Esophagus muscularis mucosa (tissue), 4 donors: ENCODE measurements at regions not wholly inside any gene's neighbourhood (a gene's known extent, or its start where the extent isn't known, plus 50 kb on each side); places are given as distances from the start of the nearest gene placed in this dataset.
A peak's percentile ranks its signal among the peaks of the same experiment; 100 is the strongest.

Source experiments
- DNase-seq: peaks from one replicate; pipeline ENCODE4 v3.0.0-alpha.2; 2017; ENCODE audit errors: extremely low spot score
- H3K27ac ChIP-seq, 4 donors: fragments of 200-600 bp; sonication (generic); replicated peaks in 1 of 4; 1 replicate in 3 of 4; 2 replicates in 1 of 4; pipeline ENCODE4 v1.5.1; 2016 to 2019; ENCODE audit warnings: mild to moderate bottlenecking in 1 of 4
- H3K27me3 ChIP-seq, 4 donors: fragments of 200-600 bp; sonication (generic); one replicate each; pipeline versions ENCODE4 v1.5.1 to v1.6.0; 2016 to 2019
- H3K36me3 ChIP-seq, 4 donors: fragments of 200-600 bp; sonication (generic); one replicate each; pipeline ENCODE4 v1.5.1; 2016 to 2019
- H3K4me1 ChIP-seq, 4 donors: fragments of 200-600 bp; sonication (generic); one replicate each; pipeline ENCODE4 v1.5.1; 2016 to 2019
- H3K4me3 ChIP-seq, 4 donors: fragments of 200-600 bp; sonication (generic); 1 replicate in 2 of 4; 2 replicates in 2 of 4; pipeline ENCODE4 v1.5.1; 2016 to 2019; ENCODE audit warnings: mild to moderate bottlenecking in 4 of 4, moderate library complexity in 1 of 4
- H3K9me3 ChIP-seq, 4 donors: fragments of 200-600 bp; sonication (generic); 1 replicate in 3 of 4; 2 replicates in 1 of 4; pipeline ENCODE4 v1.5.1; 2016 to 2019
- CTCF ChIP-seq, 3 experiments: fragments of 200-600 bp in 2 of 3; fragments of 450-650 bp in 1 of 3; sonication (generic) in 2 of 3; IDR thresholded peaks; one replicate each; pipeline ENCODE4 v1.5.1; 2017 to 2019; ENCODE audit warnings: antibody characterized with exemption in 3 of 3, mild to moderate bottlenecking in 2 of 3, moderate library complexity in 1 of 3
- EP300 ChIP-seq: sonication (generic); formaldehyde crosslinking; IDR thresholded peaks from one replicate; pipeline ENCODE4 v1.6.1; 2017; ENCODE audit warnings: antibody characterized with exemption
- POLR2A ChIP-seq: fragments of 450-650 bp; IDR thresholded peaks from one replicate; pipeline ENCODE4 v1.6.1; 2017; ENCODE audit warnings: antibody characterized with exemption, moderate library complexity, mild to moderate bottlenecking, low read depth
- POLR2AphosphoS5 ChIP-seq, 2 donors: sonication (generic); formaldehyde crosslinking; IDR thresholded peaks; one replicate each; pipeline ENCODE4 v1.6.1; 2017; ENCODE audit warnings: antibody characterized with exemption in 2 of 2
- WGBS: methylation state at CpG from one replicate; pipeline ENCODE4 v1.1.5; 2018; 5-methylcytosine and 5-hydroxymethylcytosine counted together
- intact Hi-C: fragments of 100-400 bp; cut with DNase I; formaldehyde crosslinking; loops from one replicate; pipeline ENCODE4 v1.15.1; 2023

GRCh38 chr5:62154758-62155157 lies 151.2 kb upstream of the KIF2A start:
- DNase-seq: no peak
- Histone ChIP-seq H3K27me3 (no peaks in the 10 kb centered on the region), H3K4me1 (no peaks in the 10 kb centered on the region), H3K27ac (no peak overlapping the region), H3K36me3 (no peaks in the 10 kb centered on the region), H3K4me3 (no peak overlapping the region), H3K9me3 (peaks cover 0 to 16% (median 10%) of the 10 kb centered on the region in 4 donors)
- TF ChIP-seq POLR2A: no peak
- no peak for TF ChIP-seq CTCF (IDR thresholded peaks at IDR 0.05)
- no peak for TF ChIP-seq POLR2AphosphoS5 (IDR thresholded peaks at IDR 0.05)
- TF ChIP-seq EP300: no peak
- intact Hi-C loops: no loop called here

GRCh38 chr5:62155988-62156387 lies 150.0 kb upstream of the KIF2A start:
- H3K4me1 ChIP-seq: no peaks in the 10 kb centered on the region
- H3K36me3 ChIP-seq: no peaks in the 10 kb centered on the region
- no peak overlapping the region for H3K4me3 ChIP-seq
- H3K9me3 ChIP-seq: peaks cover 0 to 16% (median 10%) of the 10 kb centered on the region in 4 donors
- intact Hi-C loops: no loop called here
- DNase-seq: no peak
- H3K27ac ChIP-seq: no peak overlapping the region
- TF ChIP-seq CTCF (IDR thresholded peaks at IDR 0.05) (no peak), POLR2A (no peak), EP300 (no peak), POLR2AphosphoS5 (IDR thresholded peaks at IDR 0.05) (no peak)
- no peaks in the 10 kb centered on the region for H3K27me3 ChIP-seq
- WGBS: 89% methylated on average over 3 of the region's 3 CpGs

GRCh38 chr5:62167561-62168057 lies 138.4 kb upstream of the KIF2A start:
- no peaks in the 10 kb centered on the region for H3K36me3 ChIP-seq
- TF ChIP-seq EP300 (no peak), POLR2A (no peak), POLR2AphosphoS5 (IDR thresholded peaks at IDR 0.05) (no peak), CTCF (IDR thresholded peaks at IDR 0.05) (no peak)
- no peak overlapping the region for H3K4me3 ChIP-seq
- peaks cover 0 to 4% (median 0%) of the 10 kb centered on the region in 4 donors for H3K27me3 ChIP-seq
- intact Hi-C loops: no loop called here
- WGBS: 74% methylated on average over 3 of the region's 3 CpGs
- H3K4me1 ChIP-seq: no peaks in the 10 kb centered on the region
- no peak overlapping the region for H3K27ac ChIP-seq
- peak; percentile 50 for DNase-seq
- peaks cover 0 to under 1% (median 0%) of the 10 kb centered on the region in 4 donors for H3K9me3 ChIP-seq

GRCh38 chr5:62168506-62169281 lies 137.3 kb upstream of the KIF2A start:
- Histone ChIP-seq H3K4me3 (no peak overlapping the region), H3K36me3 (no peaks in the 10 kb centered on the region), H3K27ac (no peak overlapping the region), H3K9me3 (no peaks in the 10 kb centered on the region), H3K27me3 (no peaks in the 10 kb centered on the region), H3K4me1 (no peaks in the 10 kb centered on the region)
- WGBS: 78% methylated on average over 7 of the region's 7 CpGs
- peak; percentile 53 for DNase-seq
- no peak for TF ChIP-seq EP300
- no peak for TF ChIP-seq CTCF (IDR thresholded peaks at IDR 0.05)
- no peak for TF ChIP-seq POLR2A
- no peak for TF ChIP-seq POLR2AphosphoS5 (IDR thresholded peaks at IDR 0.05)
- intact Hi-C loops: no loop called here
